CD4-positive, alpha-beta memory T cell (primary cell): ENCODE measurements at regions not wholly inside any gene's neighbourhood (a gene's known extent, or its start where the extent isn't known, plus 50 kb on each side); places are given as distances from the start of the nearest gene placed in this dataset.

Experiments
- CTCF ChIA-PET: fragments of 350-600 bp; sonication (Branson Sonifier 250); formaldehyde crosslinking; loops from one replicate; lab custom pipeline; 2021; ENCODE audit warnings: inconsistent platforms; ENCODE audit not compliant: partially characterized antibody; lab: Charles Lee
- POLR2A ChIA-PET: fragments of 350-600 bp; sonication (Branson Sonifier 250); formaldehyde crosslinking; loops from one replicate; lab custom pipeline; 2021; ENCODE audit not compliant: partially characterized antibody; lab: Charles Lee
- DNase-seq, 5 donors: peaks; one replicate each; pipeline versions ENCODE4 v3.0.0 to v3.0.0-alpha.2; 2020 to 2022; ENCODE audit warnings: mixed read lengths in 1 of 5
- H3K27ac ChIP-seq: one replicate; pipeline ENCODE4 v1.7.0; 2013; ENCODE audit warnings: low read depth, low read length
- H3K27me3 ChIP-seq: 2 replicates; pipeline ENCODE4 v1.7.0; 2013; ENCODE audit warnings: mild to moderate bottlenecking, low read length, moderate library complexity; ENCODE audit not compliant: insufficient read depth
- H3K36me3 ChIP-seq: 2 replicates; pipeline ENCODE4 v1.7.0; 2013; ENCODE audit warnings: mild to moderate bottlenecking, low read length, moderate library complexity; ENCODE audit not compliant: insufficient read depth
- H3K4me1 ChIP-seq: 2 replicates; pipeline ENCODE4 v1.7.0; 2013; ENCODE audit warnings: mild to moderate bottlenecking, low read length, moderate library complexity; ENCODE audit not compliant: insufficient read depth
- H3K4me3 ChIP-seq, 2 donors: one replicate each; pipeline ENCODE4 v1.7.0; 2013; ENCODE audit warnings: low read length in 2 of 2, mild to moderate bottlenecking in 1 of 2
- H3K9me3 ChIP-seq, 2 donors: one replicate each; pipeline ENCODE4 v1.7.0; 2013; ENCODE audit warnings: low read length in 2 of 2, control low read depth in 1 of 2; ENCODE audit not compliant: control insufficient read depth in 1 of 2
- H3K27ac Mint-ChIP-seq, 7 donors: one replicate each; pipeline ENCODE4 v1.8.0; 2020 to 2021; ENCODE audit warnings: mixed read lengths in 7 of 7, mild to moderate bottlenecking in 6 of 7, inconsistent platforms in 3 of 7, moderate library complexity in 3 of 7
- H3K27me3 Mint-ChIP-seq, 2 donors: one replicate each; pipeline ENCODE4 v1.8.0; 2020 to 2021; ENCODE audit warnings: mixed read lengths in 2 of 2
- H3K36me3 Mint-ChIP-seq, 2 donors: one replicate each; pipeline ENCODE4 v1.8.0; 2020 to 2021; ENCODE audit warnings: mixed read lengths in 2 of 2, inconsistent platforms in 1 of 2, mild to moderate bottlenecking in 1 of 2
- H3K4me1 Mint-ChIP-seq, 4 donors: one replicate each; pipeline ENCODE4 v1.8.0; 2020 to 2021; ENCODE audit warnings: mixed read lengths in 4 of 4, mild to moderate bottlenecking in 1 of 4
- H3K4me3 Mint-ChIP-seq, 8 donors: one replicate each; pipeline ENCODE4 v1.8.0; 2020 to 2021; ENCODE audit warnings: mixed read lengths in 8 of 8, mild to moderate bottlenecking in 7 of 8, moderate library complexity in 6 of 8, inconsistent platforms in 3 of 8
- H3K9me3 Mint-ChIP-seq, 8 donors: one replicate each; pipeline ENCODE4 v1.8.0; 2020 to 2021; ENCODE audit warnings: mixed read lengths in 8 of 8, mild to moderate bottlenecking in 5 of 8, inconsistent platforms in 3 of 8, moderate library complexity in 1 of 8
- intact Hi-C: fragments of 100-400 bp; cut with micrococcal nuclease; formaldehyde crosslinking; loops from one replicate; pipeline ENCODE4 v1.15.1; 2023

DNA sequence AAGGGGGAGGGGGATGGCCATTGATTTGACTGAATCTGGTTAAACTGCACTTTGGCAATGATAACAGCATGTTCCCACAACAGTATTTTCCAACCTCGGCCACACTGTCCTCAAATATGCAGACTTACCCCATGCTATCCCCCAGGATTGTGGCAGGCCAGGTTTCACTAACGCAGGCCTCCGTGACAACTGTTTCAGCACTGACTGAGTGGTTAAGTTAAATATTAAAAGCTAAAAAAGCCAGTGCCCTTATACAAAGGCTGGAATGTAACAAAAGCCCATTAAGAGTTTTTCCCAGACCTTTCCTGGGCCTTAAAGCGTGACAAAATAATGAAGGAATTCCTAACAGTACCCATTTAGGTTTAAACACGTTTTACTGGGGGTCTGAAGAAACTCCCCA lies 202.9 kb downstream of the USP25 start:
- Histone ChIP-seq H3K27ac (no peak overlapping the region), H3K9me3 (no peaks in the 10 kb centered on the region), H3K36me3 (no peaks in the 10 kb centered on the region), H3K4me3 (no peak overlapping the region), H3K27me3 (no peaks in the 10 kb centered on the region), H3K4me1 (no peaks in the 10 kb centered on the region)
- DNase-seq: no peak
- H3K27me3 Mint-ChIP-seq: peaks cover 2% of the 10 kb centered on the region in 2 donors
- CTCF ChIA-PET: no interaction called here
- no peaks in the 10 kb centered on the region for H3K4me1 Mint-ChIP-seq
- intact Hi-C loops: no loop called here
- H3K4me3 Mint-ChIP-seq: no peak overlapping the region
- no peaks in the 10 kb centered on the region for H3K36me3 Mint-ChIP-seq
- H3K27ac Mint-ChIP-seq: no peak overlapping the region
- POLR2A ChIA-PET: no interaction called here
- H3K9me3 Mint-ChIP-seq: no peaks in the 10 kb centered on the region

DNA sequence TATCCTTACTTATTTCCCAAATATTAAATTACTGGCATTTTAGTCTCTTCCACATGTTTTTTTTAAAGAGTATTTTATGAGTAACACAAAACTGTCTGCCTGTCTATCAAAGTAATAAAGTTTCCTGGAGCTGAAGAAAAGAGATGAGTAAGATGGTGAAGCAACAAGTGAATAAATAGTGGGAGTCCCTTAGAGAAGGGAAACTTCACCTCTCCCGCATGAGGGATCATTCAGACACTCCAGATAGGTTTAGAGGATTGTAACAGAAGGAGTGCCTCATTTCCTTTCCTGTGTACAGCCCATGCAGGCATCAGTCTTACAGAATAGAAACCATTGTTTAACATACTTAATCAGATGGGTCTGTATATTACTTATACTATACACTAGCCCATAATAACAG lies 205.7 kb downstream of the USP25 start:
- peaks cover 0 to 3% of the 10 kb centered on the region in 2 donors for H3K27me3 Mint-ChIP-seq
- intact Hi-C loops: no loop called here
- Histone ChIP-seq H3K27ac (no peak overlapping the region), H3K4me3 (no peak overlapping the region), H3K36me3 (no peaks in the 10 kb centered on the region), H3K27me3 (no peaks in the 10 kb centered on the region), H3K4me1 (no peaks in the 10 kb centered on the region), H3K9me3 (no peaks in the 10 kb centered on the region)
- H3K4me3 Mint-ChIP-seq: no peak overlapping the region
- no peaks in the 10 kb centered on the region for H3K4me1 Mint-ChIP-seq
- H3K36me3 Mint-ChIP-seq: no peaks in the 10 kb centered on the region
- POLR2A ChIA-PET: no interaction called here
- H3K9me3 Mint-ChIP-seq: no peaks in the 10 kb centered on the region
- CTCF ChIA-PET: no interaction called here
- no peak for DNase-seq
- no peak overlapping the region for H3K27ac Mint-ChIP-seq

DNA sequence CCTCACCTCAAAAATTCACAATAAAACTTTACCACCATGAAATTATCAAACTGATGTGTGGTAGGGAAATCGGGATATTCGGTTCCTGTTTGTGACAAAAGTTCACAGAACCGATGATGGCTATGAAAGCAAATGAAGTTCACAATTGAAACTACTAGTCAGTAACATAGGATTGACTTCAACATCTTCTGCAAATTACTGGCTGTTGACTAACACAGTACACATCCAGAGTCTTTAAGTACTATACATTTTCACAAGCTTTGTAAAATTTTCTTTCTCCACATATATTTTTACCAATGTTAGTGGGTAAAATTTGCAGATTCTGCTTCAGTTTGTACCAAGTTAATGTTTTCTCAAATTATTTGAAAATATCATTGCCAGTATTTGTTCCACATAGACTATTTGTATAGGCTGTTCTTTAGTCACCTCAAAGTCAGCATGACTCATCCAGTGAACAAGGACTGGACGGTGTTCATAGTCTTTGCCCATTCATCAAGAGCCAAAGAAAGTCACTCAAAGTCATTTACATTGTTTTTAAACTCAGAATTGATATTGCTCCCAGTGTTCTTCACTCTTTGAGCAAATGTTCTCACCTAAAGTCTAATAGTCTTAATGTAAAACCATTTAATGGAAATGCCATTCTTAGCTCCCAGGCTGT lies 213.4 kb downstream of the USP25 start:
- POLR2A ChIA-PET: no interaction called here
- CTCF ChIA-PET: no interaction called here
- peaks cover 0 to 7% (median 0%) of the 10 kb centered on the region in 8 donors for H3K9me3 Mint-ChIP-seq

DNA sequence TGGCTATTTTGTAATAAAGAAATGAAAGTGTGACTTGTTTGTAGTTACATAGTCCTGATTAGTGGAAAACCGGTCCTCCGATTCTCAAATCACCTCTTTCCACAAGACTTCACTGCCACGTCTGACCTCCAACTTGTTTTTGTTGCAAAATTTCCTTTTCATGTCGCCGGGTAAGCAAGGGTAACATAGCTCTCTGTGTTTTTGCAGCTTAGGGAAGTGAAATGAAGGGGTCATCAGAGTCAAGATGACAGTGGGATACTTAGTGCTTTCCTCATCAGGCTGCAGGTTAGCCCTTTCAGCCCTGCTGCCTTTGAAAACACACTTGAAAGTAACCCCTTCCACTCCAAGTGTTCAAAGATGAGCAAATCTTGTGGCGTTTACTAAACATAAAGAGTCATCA lies 217.9 kb downstream of the USP25 start:
- Histone ChIP-seq H3K4me3 (no peak overlapping the region), H3K27me3 (no peaks in the 10 kb centered on the region), H3K36me3 (no peaks in the 10 kb centered on the region), H3K4me1 (no peaks in the 10 kb centered on the region), H3K9me3 (no peaks in the 10 kb centered on the region), H3K27ac (no peak overlapping the region)
- no peak for DNase-seq
- Mint-ChIP-seq H3K9me3 (peaks cover 3 to 22% (median 16%) of the 10 kb centered on the region in 8 donors), H3K4me1 (no peaks in the 10 kb centered on the region), H3K27ac (no peak overlapping the region), H3K27me3 (peaks cover 5 to 7% of the 10 kb centered on the region in 2 donors), H3K4me3 (no peak overlapping the region), H3K36me3 (peaks cover 0 to 4% of the 10 kb centered on the region in 2 donors)
- ChIA-PET POLR2A (no interaction called here), CTCF (no interaction called here)
- intact Hi-C loops: no loop called here

More for the DNA sequence above, 213.4 kb downstream of the USP25 start:
- no peaks in the 10 kb centered on the region for H3K4me1 ChIP-seq
- H3K27ac ChIP-seq: no peak overlapping the region
- H3K36me3 ChIP-seq: no peaks in the 10 kb centered on the region
- DNase-seq: no peak
- Mint-ChIP-seq H3K36me3 (no peaks in the 10 kb centered on the region), H3K4me1 (no peaks in the 10 kb centered on the region), H3K27ac (no peak overlapping the region), H3K27me3 (peaks cover 1 to 7% of the 10 kb centered on the region in 2 donors), H3K4me3 (no peak overlapping the region)
- intact Hi-C loops: no loop called here
- H3K27me3 ChIP-seq: no peaks in the 10 kb centered on the region
- no peaks in the 10 kb centered on the region for H3K9me3 ChIP-seq
- H3K4me3 ChIP-seq: no peak overlapping the region

DNA sequence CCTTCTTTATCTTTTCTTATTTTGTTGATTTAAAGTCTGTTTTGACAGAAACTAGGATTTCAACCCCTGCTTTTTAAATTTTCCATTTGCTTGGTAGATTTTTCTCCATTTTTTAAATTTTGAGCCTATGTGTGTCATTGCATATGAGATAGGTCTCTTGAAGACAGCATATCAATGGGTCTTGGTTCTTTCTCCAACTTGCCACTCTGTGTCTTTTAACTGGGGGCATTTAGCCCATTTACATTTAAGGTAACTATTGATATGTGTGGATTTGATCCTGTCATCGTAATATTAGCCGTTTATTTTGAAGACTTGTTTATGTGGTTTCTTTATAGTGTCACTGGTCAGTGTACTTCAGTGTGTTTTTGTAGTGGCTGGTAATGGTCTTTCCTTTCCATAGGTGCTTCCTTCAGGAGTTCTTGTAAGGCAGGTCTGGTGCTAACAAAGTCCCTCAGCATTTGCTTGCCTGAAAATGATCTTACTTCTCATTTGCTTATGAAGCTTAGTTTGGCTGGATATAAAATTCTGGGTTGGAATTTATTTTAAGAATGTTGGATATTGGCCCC lies 223.9 kb downstream of the USP25 start:
- H3K4me1 ChIP-seq: no peaks in the 10 kb centered on the region
- peaks cover 1 to 3% of the 10 kb centered on the region in 2 donors for H3K27me3 Mint-ChIP-seq

DNA sequence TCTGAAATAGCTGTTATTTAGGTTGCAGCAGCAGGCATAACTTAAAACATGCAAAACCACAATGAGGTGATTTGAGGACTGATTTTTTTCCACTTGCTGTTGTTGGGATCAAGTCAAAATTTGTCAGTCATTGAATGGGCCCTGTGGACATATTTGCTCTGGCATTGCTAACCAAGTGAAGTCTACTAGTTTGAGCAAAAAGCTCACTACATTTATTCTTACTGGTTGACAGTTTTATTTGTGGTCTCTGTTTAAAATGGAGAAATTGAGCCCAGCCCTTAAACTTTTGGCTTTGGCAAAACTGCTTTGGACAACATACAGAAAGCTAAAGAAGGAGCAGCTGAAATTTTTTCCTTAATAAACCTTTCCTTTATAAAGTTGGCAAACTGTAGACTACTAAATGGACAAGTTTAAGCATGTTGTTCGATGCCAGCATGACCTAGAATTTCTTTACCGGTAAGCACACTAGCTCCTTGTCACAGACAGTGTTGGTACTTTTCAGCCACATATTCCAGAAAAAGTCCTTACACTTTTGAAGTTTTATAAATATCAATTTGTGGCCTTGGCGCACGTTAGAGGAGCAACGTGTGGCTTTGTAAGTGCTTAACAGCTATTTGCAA lies 234.6 kb downstream of the USP25 start:
- intact Hi-C loops: no loop called here
- Histone ChIP-seq H3K9me3 (no peaks in the 10 kb centered on the region), H3K27ac (no peak overlapping the region), H3K4me1 (no peaks in the 10 kb centered on the region), H3K27me3 (no peaks in the 10 kb centered on the region), H3K36me3 (no peaks in the 10 kb centered on the region), H3K4me3 (no peak overlapping the region)
- peaks cover 0 to 2% (median 0%) of the 10 kb centered on the region in 8 donors for H3K9me3 Mint-ChIP-seq
- no peaks in the 10 kb centered on the region for H3K36me3 Mint-ChIP-seq
- no peak for DNase-seq
- POLR2A ChIA-PET: no interaction called here
- H3K4me3 Mint-ChIP-seq: no peak overlapping the region
- no peaks in the 10 kb centered on the region for H3K4me1 Mint-ChIP-seq
- H3K27ac Mint-ChIP-seq: no peak overlapping the region
- H3K27me3 Mint-ChIP-seq: no peaks in the 10 kb centered on the region
- CTCF ChIA-PET: interaction anchor here (0.7 kb wide), 1 partner anchor 9 kb away, joined by 3 read pairs; no protein-coding TSS in a partner anchor

More for the DNA sequence above, 223.9 kb downstream of the USP25 start:
- H3K27ac Mint-ChIP-seq: no peak overlapping the region
- Histone ChIP-seq H3K4me3 (no peak overlapping the region), H3K27ac (no peak overlapping the region), H3K9me3 (no peaks in the 10 kb centered on the region), H3K36me3 (no peaks in the 10 kb centered on the region), H3K27me3 (no peaks in the 10 kb centered on the region)
- intact Hi-C loops: no loop called here
- DNase-seq: no peak
- no peak overlapping the region for H3K4me3 Mint-ChIP-seq
- POLR2A ChIA-PET: no interaction called here
- H3K9me3 Mint-ChIP-seq: peaks cover 8 to 51% (median 36%) of the 10 kb centered on the region in 8 donors
- peaks cover 0 to 6% of the 10 kb centered on the region in 2 donors for H3K36me3 Mint-ChIP-seq
- CTCF ChIA-PET: no interaction called here
- H3K4me1 Mint-ChIP-seq: no peaks in the 10 kb centered on the region

DNA sequence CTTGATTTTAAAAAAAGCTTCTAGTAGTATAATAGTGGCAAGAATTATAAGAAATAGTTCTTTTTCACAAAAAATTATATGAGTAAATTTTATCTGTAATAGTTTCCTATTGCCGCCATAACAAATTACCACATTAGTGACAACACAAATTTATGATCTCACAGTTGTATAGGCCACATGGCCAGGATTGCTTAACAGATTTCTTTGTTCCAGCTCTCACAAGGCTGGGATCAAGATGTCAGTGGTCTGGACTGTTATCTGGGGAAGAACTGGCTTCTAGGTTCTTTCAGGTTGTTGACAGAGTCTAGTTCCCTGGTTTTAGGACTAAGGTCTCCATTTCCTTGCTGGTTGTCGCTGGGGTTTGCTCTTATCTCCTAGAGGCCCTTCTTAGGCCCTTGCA lies 236.4 kb downstream of the USP25 start:
- no peak overlapping the region for H3K4me3 Mint-ChIP-seq
- H3K36me3 Mint-ChIP-seq: no peaks in the 10 kb centered on the region
- intact Hi-C loops: no loop called here
- ChIA-PET CTCF (no interaction called here), POLR2A (no interaction called here)
- Histone ChIP-seq H3K9me3 (no peaks in the 10 kb centered on the region), H3K4me1 (no peaks in the 10 kb centered on the region), H3K27me3 (no peaks in the 10 kb centered on the region), H3K36me3 (no peaks in the 10 kb centered on the region), H3K4me3 (no peak overlapping the region), H3K27ac (no peak overlapping the region)
- no peak for DNase-seq
- peaks cover 0 to 2% (median 0%) of the 10 kb centered on the region in 8 donors for H3K9me3 Mint-ChIP-seq
- no peak overlapping the region for H3K27ac Mint-ChIP-seq
- no peaks in the 10 kb centered on the region for H3K4me1 Mint-ChIP-seq
- peaks cover 0 to 3% of the 10 kb centered on the region in 2 donors for H3K27me3 Mint-ChIP-seq
